ENCODE measurements at regions not wholly inside any gene's neighbourhood (a gene's known extent, or its start where the extent isn't known, plus 50 kb on each side); places are given as distances from the start of the nearest gene placed in this dataset.

DNA sequence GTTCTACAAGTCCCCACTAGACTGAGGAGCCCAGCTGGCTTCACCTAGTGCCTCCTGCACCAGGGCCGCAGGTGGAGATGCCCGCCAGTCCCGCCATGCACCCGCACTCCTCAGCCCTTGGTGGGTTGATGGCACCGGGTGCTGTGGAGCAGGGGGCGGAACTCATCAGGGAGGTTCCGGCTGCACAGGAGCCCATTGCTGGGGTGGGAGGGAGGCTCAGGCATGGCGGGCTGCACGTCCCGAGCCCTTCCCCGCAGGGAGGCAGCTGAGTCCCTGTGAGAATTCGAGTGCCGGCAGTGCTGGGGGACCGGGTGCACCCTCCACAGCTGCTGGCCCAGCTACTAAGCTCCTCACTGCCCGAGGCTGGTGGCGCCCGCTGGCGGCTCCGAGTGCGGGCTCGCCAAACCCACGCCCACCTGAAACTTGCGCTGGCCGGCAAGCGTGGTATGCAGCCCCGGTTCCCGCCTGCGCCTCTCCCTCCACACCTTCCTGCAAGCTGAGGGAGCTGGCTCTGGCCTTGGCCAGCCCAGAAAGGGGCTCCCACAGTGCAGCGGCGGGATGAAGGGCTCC lies 252.7 kb upstream of the TCF4 start:
- H3K9ac ChIP-seq (ENCODE audit: low read depth, low read length), result no peak overlapping the region
- H3K9me1 ChIP-seq (ENCODE audit: insufficient read depth, low read length), result peaks cover 4% of the 10 kb centered on the region; the same call in 1 of the 2 replicates
- no peak overlapping the region for H3K56ac ChIP-seq (ENCODE audit: extremely low read depth, insufficient read depth, low read length)
- H3K27ac ChIP-seq (ENCODE audit: insufficient read depth, low read length), result no peak overlapping the region
- H4K8ac ChIP-seq (ENCODE audit: low read depth in 2 of 2, low read length in 2 of 2), result no peak overlapping the region
- H3K9me3 ChIP-seq (ENCODE audit: control insufficient read depth, insufficient read depth, low read length), result peaks cover 12% of the 10 kb centered on the region; the same call in 1 of the 2 replicates
- BruUV-seq (replicated peaks), result no TSS peak
- H4K91ac ChIP-seq (ENCODE audit: insufficient read depth, low read depth, low read length), result no peak overlapping the region
- H3K27me3 ChIP-seq (ENCODE audit: control insufficient read depth, insufficient read depth, low read length), result no peaks in the 10 kb centered on the region
- H3K4me1 ChIP-seq (ENCODE audit: control insufficient read depth, insufficient read depth, low read length), result peaks cover 6% of the 10 kb centered on the region
- no peak overlapping the region for H3K14ac ChIP-seq (replicated peaks; ENCODE audit: low read depth, low read length)
- no peak overlapping the region for H2BK15ac ChIP-seq (ENCODE audit: low read depth, low read length)
- no peak overlapping the region for H2BK20ac ChIP-seq (ENCODE audit: low read depth, low read length)
- H3K23ac ChIP-seq (ENCODE audit: low read depth, low read length), result no peak overlapping the region
- H2AFZ ChIP-seq (replicated peaks; ENCODE audit: low read length, poor library complexity), result no peak overlapping the region
- H3K18ac ChIP-seq (ENCODE audit: low read depth, low read length), result no peak overlapping the region
- intact Hi-C loops (cut with micrococcal nuclease) (no loop called here), dilution Hi-C loops (cut with HindIII; ENCODE audit: low sequenced_read_pairs, unreplicated experiment) (no loop called here), in situ Hi-C loops (cut with MboI; ENCODE audit: low sequenced_read_pairs) (no loop called here)
- no peak for DNase-seq
- no peak overlapping the region for H2BK5ac ChIP-seq (ENCODE audit: low read depth, low read length, poor library complexity, severe bottlenecking)
- H3K36me3 ChIP-seq (ENCODE audit: control insufficient read depth, insufficient read depth, low read length), result no peaks in the 10 kb centered on the region
- ChIA-PET CTCF (no interaction called here), POLR2A (ENCODE audit: unreplicated experiment) (no interaction called here)
- H4K20me1 ChIP-seq (ENCODE audit: insufficient read depth, low read length), result no peaks in the 10 kb centered on the region
- no peak overlapping the region for H2AK5ac ChIP-seq (ENCODE audit: low read depth, low read length)
- no peak overlapping the region for H4K5ac ChIP-seq (ENCODE audit: low read depth, low read length)
- H3K4ac ChIP-seq (ENCODE audit: low read depth, low read length), result no peak overlapping the region
- no peak for ATAC-seq (ENCODE audit: low read depth)
- no peak overlapping the region for H2AK9ac ChIP-seq (replicated peaks; ENCODE audit: low read depth, low read length, poor library complexity)
- TF ChIP-seq BHLHE40 (IDR thresholded peaks at IDR 0.05; ENCODE audit: low read depth, low read length) (no peak), RCOR1 (IDR thresholded peaks at IDR 0.05; ENCODE audit: insufficient replicate concordance, low read length) (no peak), MAFK (IDR thresholded peaks at IDR 0.05; ENCODE audit: low read depth, low read length) (no peak), FOS (IDR thresholded peaks at IDR 0.05; ENCODE audit: low read depth, low read length) (no peak), SMC3 (IDR thresholded peaks at IDR 0.05; ENCODE audit: low read depth, low read length) (no peak), MXI1 (IDR thresholded peaks at IDR 0.05; ENCODE audit: borderline replicate concordance, low read depth, low read length) (no peak), MAZ (IDR thresholded peaks at IDR 0.05; ENCODE audit: borderline replicate concordance, low read depth, low read length) (no peak), POLR2A (IDR thresholded peaks at IDR 0.05; ENCODE audit: low read depth, low read length) (no peak), NFE2L2 (IDR thresholded peaks at IDR 0.05; ENCODE audit: low read depth, low read length) (no peak), RAD21 (IDR thresholded peaks at IDR 0.05; ENCODE audit: low read length) (no peak)
- TF ChIP-seq, protein P1, sequence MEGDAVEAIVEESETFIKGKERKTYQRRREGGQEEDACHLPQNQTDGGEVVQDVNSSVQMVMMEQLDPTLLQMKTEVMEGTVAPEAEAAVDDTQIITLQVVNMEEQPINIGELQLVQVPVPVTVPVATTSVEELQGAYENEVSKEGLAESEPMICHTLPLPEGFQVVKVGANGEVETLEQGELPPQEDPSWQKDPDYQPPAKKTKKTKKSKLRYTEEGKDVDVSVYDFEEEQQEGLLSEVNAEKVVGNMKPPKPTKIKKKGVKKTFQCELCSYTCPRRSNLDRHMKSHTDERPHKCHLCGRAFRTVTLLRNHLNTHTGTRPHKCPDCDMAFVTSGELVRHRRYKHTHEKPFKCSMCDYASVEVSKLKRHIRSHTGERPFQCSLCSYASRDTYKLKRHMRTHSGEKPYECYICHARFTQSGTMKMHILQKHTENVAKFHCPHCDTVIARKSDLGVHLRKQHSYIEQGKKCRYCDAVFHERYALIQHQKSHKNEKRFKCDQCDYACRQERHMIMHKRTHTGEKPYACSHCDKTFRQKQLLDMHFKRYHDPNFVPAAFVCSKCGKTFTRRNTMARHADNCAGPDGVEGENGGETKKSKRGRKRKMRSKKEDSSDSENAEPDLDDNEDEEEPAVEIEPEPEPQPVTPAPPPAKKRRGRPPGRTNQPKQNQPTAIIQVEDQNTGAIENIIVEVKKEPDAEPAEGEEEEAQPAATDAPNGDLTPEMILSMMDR (conservative IDR thresholded peaks at IDR 0.05; ENCODE audit: low read depth, low read length), result no peak
- TF ChIP-seq, protein P2, sequence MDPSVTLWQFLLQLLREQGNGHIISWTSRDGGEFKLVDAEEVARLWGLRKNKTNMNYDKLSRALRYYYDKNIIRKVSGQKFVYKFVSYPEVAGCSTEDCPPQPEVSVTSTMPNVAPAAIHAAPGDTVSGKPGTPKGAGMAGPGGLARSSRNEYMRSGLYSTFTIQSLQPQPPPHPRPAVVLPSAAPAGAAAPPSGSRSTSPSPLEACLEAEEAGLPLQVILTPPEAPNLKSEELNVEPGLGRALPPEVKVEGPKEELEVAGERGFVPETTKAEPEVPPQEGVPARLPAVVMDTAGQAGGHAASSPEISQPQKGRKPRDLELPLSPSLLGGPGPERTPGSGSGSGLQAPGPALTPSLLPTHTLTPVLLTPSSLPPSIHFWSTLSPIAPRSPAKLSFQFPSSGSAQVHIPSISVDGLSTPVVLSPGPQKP (IDR thresholded peaks at IDR 0.05; ENCODE audit: borderline replicate concordance, low read depth, low read length), result no peak
- no peaks in the 10 kb centered on the region for H3K79me1 ChIP-seq (ENCODE audit: low read depth in 1 of 2, low read length in 2 of 2)
- no peak overlapping the region for H3K4me3 ChIP-seq (ENCODE audit: insufficient read depth, low read depth, low read length)
- no peak overlapping the region for H3K4me2 ChIP-seq (ENCODE audit: low read depth, low read length)
- WGBS, 2 experiments (ENCODE audit: extremely low coverage in 2 of 2, insufficient read length in 1 of 2), result 88% methylated on average over 11 of the region's 30 CpGs; no CpG with 5 or more reads in 1 of the 2 experiments
- no peak overlapping the region for H2BK120ac ChIP-seq (ENCODE audit: low read depth, low read length)

Data from IMR-90 (cell line).